HG03025 (cell line): ENCODE measurements at regions not wholly inside any gene's neighbourhood (a gene's known extent, or its start where the extent isn't known, plus 50 kb on each side); places are given as distances from the start of the nearest gene placed in this dataset.

ENCODE experiments used
- ATAC-seq: cut with Tn5 transposase; IDR thresholded peaks from one replicate; pipeline ENCODE4 v1.9.1; 2021; ENCODE audit warnings: mild to moderate bottlenecking, moderate library complexity; ENCODE audit not compliant: unreplicated experiment, low FRiP score

DNA sequence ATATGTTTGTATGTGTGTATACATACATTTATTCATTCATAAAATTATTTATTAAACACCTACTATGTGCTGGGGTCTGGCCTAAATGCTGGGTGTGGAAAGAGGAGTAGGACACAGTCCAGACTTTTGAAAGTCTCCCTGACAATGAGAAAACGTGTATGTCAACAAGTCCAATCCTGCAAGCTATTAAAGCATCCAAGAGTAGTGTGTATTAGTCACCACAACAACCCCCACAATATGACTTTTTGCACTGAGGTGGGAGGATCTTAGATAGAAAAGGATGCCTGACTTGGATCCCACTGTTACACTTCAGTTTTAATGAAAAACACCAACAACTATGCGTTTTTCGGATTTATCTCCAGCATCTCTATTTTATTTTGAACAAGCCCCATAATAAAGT lies 446.4 kb downstream of the EPHA4 start:
- no peak for ATAC-seq

DNA sequence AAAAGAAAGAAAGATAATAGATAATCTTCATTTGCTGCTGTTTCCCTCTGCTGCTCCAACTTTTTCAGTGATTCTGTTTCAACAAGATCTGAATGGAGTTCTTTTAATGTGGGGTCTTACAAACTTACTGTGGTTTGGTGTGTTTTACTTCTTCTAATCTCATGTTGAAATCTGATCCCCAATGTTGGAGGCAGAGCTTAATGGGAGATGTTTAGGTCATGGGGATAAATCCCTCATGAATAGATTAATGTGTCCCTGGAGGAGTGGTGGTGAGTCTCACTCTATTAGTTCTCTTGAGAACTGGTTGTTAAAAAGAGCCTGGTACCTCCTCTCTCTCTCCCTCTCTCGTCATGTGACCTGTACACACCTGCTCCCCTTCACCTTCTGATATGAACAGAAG lies 442.4 kb downstream of the EPHA4 start:
- ATAC-seq: no peak

DNA sequence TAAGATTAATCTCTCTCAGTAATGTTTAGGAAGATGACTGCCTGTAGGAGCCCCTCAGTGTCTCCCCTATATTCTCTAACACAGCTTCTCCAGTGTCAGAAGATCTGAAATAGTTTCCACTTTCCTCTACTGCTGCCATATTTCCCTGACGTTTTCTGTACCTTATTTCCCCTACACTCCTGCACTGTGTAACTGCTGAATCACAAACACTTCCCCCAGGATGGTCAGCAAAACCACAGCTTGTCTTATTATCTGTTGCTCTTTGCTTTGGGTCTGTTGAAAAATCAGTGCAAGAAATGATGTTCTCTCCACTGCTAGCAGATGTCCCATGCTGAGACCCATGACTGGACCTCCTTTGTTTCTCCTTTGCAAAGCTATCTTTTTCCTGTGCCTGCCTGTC lies 441.7 kb downstream of the EPHA4 start:
- ATAC-seq: no peak

DNA sequence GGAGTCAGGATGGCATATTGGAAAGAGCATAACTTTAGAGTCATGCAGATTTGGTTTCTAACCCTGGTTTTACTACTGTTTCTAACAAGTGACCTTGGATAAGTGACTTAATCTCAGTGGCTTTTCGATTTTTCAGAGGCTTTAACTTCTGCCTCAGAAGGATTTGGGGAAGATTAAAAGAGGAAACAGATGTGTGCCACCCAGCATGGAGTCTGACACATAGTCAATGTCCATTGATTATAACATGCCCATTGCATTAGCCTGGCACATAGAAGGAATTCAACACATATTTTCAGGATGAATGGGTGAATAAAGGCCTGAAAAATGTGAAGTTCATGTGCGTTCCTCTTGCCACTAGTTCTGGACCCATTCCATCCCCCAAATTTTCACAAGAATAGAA lies 438.2 kb downstream of the EPHA4 start:
- ATAC-seq: no peak

DNA sequence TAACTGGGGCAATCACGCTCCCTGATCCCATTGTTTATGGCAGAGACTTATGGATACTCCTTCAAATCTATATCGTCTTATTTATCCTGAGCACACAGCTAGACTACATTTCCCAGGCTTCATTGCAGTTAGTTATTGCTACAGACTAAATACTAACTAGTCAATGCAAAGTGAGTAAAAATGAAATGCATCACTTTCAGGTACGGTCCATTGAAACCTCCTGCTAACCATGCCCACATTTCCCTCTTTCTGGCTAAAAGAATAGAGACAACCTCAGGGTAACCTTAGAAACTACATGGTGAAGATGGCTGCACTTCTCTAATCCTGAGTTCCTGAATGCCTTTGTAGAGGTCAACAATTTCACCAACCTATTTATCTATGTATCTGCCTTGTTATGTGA lies 437.4 kb downstream of the EPHA4 start:
- ATAC-seq: no peak

DNA sequence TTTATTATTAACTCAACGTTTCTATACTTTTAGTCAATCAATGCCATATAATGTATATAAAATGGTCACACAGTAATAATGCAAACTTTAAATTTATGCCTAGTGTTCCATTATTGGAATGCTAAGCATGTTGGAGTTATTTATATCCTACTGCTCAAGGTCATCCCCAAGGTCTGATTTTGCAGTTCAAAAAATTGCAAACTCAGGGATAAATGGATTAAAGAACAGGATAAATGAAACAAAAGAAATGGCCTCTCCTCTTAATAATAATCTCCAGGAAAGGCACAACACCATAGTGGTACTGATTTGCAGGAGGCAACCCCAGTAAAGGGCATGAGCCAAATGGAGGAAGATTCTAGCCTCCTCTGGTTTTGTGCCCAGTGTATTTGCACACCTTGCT lies 436.4 kb downstream of the EPHA4 start:
- ATAC-seq: no peak

DNA sequence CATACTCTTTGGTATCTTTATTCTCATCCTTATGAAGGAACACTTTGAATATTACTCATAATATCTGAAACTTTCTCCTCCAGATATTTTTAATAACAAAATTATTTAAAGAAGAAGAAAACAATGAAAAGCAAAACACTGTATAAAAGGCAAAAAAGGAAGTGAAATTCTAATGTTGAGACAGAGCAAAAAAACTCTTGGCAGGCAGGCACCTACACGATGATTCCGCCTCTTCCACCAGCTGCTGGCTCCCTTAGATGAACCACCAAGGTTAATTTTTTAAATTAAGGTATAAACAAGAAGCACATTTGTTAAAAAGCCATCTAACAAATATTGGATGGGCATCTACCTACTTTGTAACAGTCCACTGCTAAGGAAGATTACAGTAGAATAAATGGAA lies 434.7 kb downstream of the EPHA4 start:
- ATAC-seq: no peak

DNA sequence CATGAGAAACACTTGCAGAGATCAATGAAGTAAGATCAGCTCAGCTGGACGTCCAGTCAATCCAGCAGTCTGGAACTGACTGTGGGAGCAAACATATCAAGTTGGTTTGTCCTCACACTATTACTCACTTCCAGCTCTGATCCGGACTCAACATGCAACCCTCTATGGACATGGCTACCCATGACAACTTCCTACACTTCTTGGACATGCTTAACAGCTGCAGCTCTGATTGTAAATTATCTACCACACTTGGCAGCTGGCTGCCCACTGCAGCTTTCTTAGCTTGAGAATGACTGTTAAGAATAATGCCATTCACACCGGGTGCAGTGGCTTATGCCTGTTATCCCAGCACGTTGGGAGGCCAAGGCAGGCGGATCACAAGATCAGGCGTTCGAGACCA lies 429.8 kb downstream of the EPHA4 start:
- no peak for ATAC-seq

DNA sequence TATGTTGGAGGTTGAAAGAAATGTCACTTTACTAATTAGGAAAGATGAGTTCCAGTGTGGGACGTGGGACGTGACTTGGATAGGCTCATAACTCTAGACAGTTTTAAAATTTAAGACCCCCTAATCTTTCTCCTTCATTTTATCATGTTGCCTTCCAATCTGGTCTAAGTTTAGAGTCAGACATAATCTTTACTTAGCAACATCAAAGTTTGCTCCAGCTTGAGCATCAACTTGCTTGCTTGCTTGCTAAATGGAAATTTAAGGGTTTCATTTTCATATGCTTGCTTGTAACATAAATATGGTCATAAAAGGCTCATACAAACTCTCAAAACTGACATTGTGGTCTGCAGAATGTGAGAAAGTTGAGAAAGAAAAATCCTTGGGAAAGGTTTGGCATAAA lies 428.9 kb downstream of the EPHA4 start:
- ATAC-seq: no peak

DNA sequence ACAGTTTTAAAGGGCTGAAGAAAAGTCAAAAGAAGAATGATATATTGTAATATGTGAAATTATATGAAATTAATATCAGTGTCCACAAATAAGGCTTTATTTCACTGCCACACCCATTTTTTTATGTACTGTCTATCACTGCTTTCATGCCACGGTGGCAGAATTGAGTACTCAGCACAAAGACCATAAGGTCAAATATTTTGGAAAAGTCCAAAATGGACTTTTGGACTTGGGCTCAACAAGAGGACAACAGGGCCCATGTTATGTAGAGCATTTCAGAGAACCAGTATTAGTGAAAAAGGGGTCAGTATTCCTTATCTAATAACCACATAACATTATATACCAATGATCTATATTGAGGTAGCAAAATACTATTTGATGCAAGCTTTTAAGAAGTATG lies 427.2 kb downstream of the EPHA4 start:
- ATAC-seq: no peak

DNA sequence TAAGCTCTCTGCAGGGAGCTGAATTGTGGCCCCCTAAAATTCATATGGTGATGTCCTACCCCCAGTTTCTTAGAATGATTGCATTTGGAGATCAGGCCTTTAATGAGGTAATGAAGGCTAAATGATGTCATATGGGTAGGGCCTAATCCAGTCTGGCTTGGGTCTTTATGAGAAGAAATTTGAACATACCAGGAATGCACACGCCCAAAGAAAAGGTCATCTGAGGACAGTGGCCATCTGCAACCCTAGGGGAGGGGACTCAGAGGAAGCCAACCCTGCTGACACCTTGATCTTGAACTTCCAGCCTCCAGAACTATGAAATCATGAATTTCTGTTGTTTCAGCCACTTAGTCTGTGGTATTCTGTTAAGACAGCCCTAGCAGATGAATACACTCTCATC lies 426.7 kb downstream of the EPHA4 start:
- ATAC-seq: no peak

DNA sequence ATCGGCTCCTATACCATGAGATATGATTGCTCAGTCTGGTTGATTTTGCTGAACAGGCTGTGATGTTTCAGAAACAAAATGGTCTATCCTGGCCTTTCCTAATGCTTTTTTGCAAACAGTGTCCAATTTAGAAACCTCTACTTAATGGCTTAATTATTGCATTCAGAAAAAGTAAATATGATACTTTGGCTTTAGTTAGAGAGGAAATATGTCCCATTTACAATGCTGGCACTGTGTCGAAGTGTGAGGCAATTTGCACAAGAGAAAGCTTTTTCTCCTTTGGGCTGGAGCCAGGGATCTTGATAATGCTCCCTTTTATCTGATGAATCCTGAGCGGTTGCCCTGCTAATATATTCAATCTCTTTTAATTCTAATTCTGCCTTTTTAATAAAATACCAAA lies 418.9 kb downstream of the EPHA4 start:
- ATAC-seq: no peak

DNA sequence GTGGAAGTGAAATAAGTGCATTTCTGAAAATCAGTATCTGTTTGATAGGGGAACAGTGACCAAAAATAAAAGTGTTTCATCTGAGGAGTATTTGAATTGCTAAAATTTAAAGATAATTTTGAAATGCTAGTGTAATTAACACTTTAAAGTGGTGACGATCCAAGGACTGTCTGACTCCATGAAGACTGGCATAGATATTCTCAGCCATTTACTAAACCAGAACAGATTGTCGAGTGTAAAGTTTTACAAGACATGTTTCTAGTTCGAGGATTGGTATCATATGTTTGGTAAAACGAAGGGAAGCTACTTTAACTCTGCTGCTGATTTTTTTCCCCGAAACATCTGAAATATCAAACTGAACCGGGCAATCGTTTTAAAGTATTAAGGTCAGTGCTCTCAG lies 417.9 kb downstream of the EPHA4 start:
- ATAC-seq: no peak

DNA sequence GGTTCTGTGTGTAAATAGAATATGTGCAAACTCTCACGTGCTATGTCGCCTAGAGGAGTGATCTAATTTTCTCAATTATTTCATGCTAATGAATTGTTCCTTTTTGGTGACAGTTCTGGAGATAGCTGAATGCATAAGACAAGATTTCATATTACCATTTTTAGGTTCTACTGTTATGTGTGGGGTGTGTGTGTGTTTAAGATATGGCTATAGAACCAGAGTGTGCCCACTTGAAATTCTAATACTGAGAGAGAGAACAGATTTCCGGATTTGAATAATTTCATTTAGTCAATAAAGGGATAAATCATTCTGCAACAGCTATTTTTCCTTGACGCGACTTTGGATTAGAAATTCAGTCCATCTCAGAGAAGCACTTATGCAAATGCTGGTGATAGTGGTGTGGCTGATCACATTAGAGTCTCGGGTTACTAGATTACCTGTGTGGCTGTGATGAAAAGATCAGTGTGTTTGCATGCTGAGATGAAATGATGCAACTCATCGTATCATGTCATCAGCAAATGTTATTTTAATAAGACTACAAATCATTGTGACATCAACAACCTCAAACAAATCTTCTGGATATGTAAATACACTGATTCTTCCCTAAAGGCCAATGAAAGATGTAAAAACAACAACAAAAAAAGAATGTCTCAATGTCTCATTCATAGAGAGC lies 415.9 kb downstream of the EPHA4 start:
- ATAC-seq: no peak

DNA sequence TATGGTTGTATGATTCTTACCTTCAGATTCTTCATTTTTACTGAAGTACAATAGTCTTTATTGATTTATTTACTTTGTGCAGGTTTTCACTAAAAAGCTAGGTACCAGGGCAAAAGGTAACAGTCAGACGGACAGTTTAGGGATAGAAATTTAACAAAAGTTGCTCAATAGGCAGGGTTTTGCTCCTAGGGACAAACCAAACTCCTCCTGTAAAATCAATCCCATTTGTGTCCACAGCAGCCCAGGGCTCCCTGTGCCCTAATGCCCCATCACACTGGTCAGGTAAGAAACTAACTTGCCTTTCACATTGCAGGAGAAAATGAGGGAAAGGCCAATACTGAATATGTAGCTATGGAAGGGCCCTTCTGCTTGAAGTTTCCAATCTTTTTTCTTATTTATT lies 410.9 kb downstream of the EPHA4 start:
- ATAC-seq: no peak

DNA sequence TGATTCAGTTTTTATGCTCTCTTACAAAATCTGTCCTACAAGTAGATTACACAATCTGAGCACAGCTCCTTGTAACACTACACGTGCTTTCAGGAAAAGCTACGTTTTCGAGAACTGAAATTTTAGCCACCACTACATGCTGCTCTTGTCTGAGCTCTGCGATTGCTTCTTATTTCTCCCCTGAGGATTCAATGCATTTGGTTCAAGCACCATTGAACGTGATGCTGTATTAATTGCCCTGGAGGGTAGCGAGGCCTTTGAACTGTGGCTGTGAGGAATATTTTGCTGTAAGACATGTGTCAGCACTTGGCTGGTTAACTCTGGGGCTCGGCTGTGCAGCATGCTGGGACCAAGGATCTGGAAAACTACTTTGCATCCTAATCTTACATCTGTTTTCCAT lies 405.8 kb downstream of the EPHA4 start:
- no peak for ATAC-seq

DNA sequence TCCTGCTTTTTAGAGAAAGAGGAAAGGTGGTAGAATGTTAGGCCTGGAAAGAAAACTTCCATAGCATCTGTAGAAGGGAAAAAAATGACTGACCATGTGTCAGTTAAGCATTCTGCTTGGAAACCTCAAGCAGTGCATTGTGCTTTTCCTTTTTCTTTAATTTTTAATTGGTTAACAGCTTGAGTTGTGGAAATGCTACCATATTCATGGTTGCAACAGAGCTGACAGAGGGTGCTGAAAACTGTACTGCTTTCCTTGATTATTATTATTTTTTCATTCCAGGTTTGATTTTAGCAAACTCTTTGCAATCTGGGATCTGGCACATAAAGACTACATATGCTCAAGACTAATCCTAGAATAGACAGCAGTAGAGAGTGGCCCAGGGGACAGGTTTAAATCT lies 404.5 kb downstream of the EPHA4 start:
- ATAC-seq: no peak

DNA sequence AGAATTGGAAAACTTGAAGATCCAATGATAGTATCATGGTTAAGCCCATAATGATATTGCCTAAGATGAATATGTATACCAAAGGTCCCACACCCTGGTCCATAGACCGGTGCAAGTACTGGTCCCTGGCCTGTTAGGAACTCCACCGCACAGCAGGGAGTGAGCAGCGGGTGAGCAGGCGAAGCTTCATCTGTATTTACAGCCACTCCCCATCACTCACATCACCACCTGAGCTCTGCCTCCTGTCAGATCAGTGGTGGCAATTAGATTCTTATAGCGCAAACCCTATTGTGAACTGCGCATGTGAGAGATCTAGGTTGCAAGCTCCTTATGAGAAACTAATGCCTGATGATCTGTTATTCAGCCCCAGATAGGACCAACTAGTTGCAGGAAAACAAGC lies 402.4 kb downstream of the EPHA4 start:
- no peak for ATAC-seq

DNA sequence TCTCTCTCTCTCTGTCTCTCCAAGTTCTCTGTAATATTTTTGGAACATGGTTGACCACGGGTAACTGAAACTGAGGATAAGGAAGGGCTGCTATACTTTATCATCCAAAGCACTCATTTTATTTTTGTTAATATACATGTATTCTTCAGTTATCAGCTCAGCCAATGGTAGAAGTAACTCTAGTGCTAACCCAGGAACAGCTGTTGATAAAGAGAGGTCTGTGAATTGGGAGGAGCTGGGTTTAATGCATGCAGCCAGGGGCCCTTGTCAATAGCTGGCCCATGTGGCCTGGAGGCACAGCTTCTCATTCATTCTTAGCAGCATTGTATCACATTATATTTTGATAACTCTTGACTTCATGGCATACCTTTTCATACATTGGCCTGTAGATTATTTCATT lies 401.6 kb downstream of the EPHA4 start:
- no peak for ATAC-seq

DNA sequence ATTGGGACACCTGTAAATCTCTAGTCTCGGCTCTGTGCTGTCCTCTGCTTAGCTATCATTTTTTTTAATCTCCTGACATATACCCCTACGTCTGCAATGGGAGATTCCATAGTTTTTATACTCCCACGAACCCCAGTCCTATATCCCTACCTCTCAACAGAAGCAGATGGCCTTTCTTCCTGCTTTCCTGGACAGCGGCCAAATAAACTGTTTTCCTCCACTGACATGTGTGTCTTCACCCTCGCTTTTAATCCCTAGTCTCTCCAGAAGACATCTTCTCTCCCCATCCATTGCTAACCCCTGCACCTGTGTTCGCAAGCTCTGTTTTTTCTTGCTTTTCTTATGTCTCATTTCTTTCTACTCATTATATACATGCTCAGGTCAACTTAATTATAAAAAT lies 395.4 kb downstream of the EPHA4 start:
- ATAC-seq: no peak

DNA sequence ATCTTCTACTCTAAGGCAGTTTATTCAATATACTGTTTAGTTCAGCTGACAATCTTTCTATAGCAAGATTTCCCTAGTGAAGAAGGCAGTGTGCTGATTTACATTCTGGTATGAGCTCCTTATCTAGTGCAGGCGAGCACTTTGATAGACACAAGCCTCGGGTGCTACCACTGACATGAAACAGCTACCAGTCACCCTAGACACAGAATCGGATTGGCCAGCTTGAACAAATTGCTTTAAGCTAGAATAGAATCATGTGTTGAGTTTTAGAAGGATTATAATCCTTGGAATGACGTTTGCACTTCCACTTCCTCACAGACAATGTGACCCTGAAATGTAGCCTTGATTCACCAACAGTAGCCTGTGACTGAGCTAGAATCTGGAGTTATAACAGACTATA lies 394.0 kb downstream of the EPHA4 start:
- no peak for ATAC-seq

DNA sequence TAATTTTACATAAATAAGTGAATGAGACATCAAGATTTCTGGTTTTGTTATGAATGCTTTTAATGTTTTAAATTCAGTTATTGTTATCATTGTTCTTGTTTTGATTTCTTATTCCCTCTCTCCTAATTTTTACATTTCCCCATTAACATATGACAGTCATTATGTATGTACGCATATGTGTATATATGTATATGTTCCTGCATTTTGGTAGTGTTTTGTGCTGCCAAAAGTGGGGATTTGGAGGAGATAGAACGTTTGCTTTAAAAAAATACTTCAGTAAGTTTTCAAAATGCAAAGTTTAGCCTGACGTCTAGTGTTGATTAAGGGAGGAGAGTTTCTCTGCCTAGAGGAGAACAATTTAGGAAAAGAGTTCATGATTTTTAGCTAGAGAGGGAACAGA lies 385.2 kb downstream of the EPHA4 start:
- ATAC-seq: no peak

DNA sequence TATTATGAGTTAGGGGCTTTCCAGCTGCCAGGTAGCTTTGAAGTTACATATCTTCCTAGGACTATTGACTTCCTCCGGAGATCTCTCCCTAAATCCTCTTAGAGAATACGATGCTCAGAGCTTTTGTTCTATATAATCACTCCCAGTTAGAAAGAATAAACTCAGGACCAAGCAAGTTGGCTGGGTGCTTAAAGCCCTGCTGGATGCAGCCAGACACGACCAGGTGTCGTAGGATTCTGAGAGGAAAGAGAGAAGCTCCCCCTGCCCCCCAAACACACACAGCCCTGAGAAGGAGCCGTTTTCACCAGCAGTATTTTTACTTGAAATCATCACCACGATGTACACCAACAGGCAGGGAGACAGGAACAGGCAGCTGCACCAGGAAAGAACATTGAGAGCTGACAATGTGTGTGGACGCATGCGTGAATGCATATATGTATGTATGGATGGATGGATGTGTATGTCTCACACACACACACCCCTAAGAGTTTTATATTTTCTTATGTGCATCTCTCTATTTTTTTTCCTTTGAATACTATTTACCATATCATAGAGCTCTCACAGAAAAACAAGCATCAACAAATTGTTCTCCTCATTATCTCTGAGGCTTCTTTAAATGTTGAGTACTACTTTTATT lies 382.6 kb downstream of the EPHA4 start:
- no peak for ATAC-seq
